ENCODE measurements at regions not wholly inside any gene's neighbourhood (a gene's known extent, or its start where the extent isn't known, plus 50 kb on each side); places are given as distances from the start of the nearest gene placed in this dataset.

GRCh38 chr10:130485958-130486895 is 350.0 kb downstream of the GLRX3 start:
- DNase-seq (ENCODE audit: low read depth in 3 of 3): no peak

GRCh38 chr10:130486906-130487305 is 350.7 kb downstream of the GLRX3 start:
- DNase-seq (ENCODE audit: low read depth in 3 of 3): no peak

GRCh38 chr10:130487566-130487965 is 351.4 kb downstream of the GLRX3 start:
- no peak for DNase-seq (ENCODE audit: low read depth in 3 of 3)

GRCh38 chr10:130489891-130490290 is 353.7 kb downstream of the GLRX3 start:
- DNase-seq (ENCODE audit: low read depth in 3 of 3): no peak

- DNase-seq (ENCODE audit: low read depth in 3 of 3): no peak
Measured at GRCh38 chr10:130491011-130491692, 355.0 kb downstream of the GLRX3 start.

- no peak for DNase-seq (ENCODE audit: low read depth in 3 of 3)
Measured at GRCh38 chr10:130491693-130492050, 355.5 kb downstream of the GLRX3 start.

- DNase-seq (ENCODE audit: low read depth in 3 of 3): no peak
Measured at GRCh38 chr10:130492266-130492934, 356.2 kb downstream of the GLRX3 start.

GRCh38 chr10:130493021-130493420 is 356.8 kb downstream of the GLRX3 start:
- no peak for DNase-seq (ENCODE audit: low read depth in 3 of 3)

- no peak for DNase-seq (ENCODE audit: low read depth in 3 of 3)
Measured at GRCh38 chr10:130493446-130494145, 357.4 kb downstream of the GLRX3 start.

GRCh38 chr10:130495116-130495862 is 359.1 kb downstream of the GLRX3 start:
- no peak for DNase-seq (ENCODE audit: low read depth in 3 of 3)

GRCh38 chr10:130495891-130496636 is 359.9 kb downstream of the GLRX3 start:
- no peak for DNase-seq (ENCODE audit: low read depth in 3 of 3)

- no peak for DNase-seq (ENCODE audit: low read depth in 3 of 3)
Measured at GRCh38 chr10:130497056-130498010, 361.1 kb downstream of the GLRX3 start.

GRCh38 chr10:130498042-130498441 is 361.9 kb downstream of the GLRX3 start:
- DNase-seq (ENCODE audit: low read depth in 3 of 3): no peak

- DNase-seq (ENCODE audit: low read depth in 3 of 3): no peak
Measured at GRCh38 chr10:130498934-130499333, 362.7 kb downstream of the GLRX3 start.

GRCh38 chr10:130499541-130499940 is 363.4 kb downstream of the GLRX3 start:
- no peak for DNase-seq (ENCODE audit: low read depth in 3 of 3)

- DNase-seq (ENCODE audit: low read depth in 3 of 3): no peak
Measured at GRCh38 chr10:130500261-130501000, 364.2 kb downstream of the GLRX3 start.

- no peak for DNase-seq (ENCODE audit: low read depth in 3 of 3)
Measured at GRCh38 chr10:130507461-130507860, 371.3 kb downstream of the GLRX3 start.

GRCh38 chr10:130509881-130510689 is 373.9 kb downstream of the GLRX3 start:
- no peak for DNase-seq (ENCODE audit: low read depth in 3 of 3)

Measured in stimulated activated CD4-positive, alpha-beta T cell treated with anti-CD3 and anti-CD28 coated beads, TNF-alpha, amount 100 ng/mL, for 4 hours (primary cell).